ENCODE measurements at regions not wholly inside any gene's neighbourhood (a gene's known extent, or its start where the extent isn't known, plus 50 kb on each side); places are given as distances from the start of the nearest gene placed in this dataset.

- TF ChIP-seq CTCF (IDR thresholded peaks at IDR 0.05) (no peak), POLR2AphosphoS5 (IDR thresholded peaks at IDR 0.05) (no peak), POLR2A (IDR thresholded peaks at IDR 0.05) (no peak)
These were observed 927.8 kb upstream of the NRXN1 start for GRCh38 chr2:51959696-51960095.

Measured in suprapubic skin (tissue), 4 donors.